ENCODE measurements at regions not wholly inside any gene's neighbourhood (a gene's known extent, or its start where the extent isn't known, plus 50 kb on each side); places are given as distances from the start of the nearest gene placed in this dataset.

- TF ChIP-seq, protein P1, sequence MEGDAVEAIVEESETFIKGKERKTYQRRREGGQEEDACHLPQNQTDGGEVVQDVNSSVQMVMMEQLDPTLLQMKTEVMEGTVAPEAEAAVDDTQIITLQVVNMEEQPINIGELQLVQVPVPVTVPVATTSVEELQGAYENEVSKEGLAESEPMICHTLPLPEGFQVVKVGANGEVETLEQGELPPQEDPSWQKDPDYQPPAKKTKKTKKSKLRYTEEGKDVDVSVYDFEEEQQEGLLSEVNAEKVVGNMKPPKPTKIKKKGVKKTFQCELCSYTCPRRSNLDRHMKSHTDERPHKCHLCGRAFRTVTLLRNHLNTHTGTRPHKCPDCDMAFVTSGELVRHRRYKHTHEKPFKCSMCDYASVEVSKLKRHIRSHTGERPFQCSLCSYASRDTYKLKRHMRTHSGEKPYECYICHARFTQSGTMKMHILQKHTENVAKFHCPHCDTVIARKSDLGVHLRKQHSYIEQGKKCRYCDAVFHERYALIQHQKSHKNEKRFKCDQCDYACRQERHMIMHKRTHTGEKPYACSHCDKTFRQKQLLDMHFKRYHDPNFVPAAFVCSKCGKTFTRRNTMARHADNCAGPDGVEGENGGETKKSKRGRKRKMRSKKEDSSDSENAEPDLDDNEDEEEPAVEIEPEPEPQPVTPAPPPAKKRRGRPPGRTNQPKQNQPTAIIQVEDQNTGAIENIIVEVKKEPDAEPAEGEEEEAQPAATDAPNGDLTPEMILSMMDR (IDR thresholded peaks at IDR 0.05), result no peak
- no peak for TF ChIP-seq POLR2A (IDR thresholded peaks at IDR 0.05)
Observed at GRCh38 chr5:3312299-3312698, 283.3 kb upstream of the IRX1 start.

All from thyroid gland (tissue), 4 donors.